ENCODE measurements at regions not wholly inside any gene's neighbourhood (a gene's known extent, or its start where the extent isn't known, plus 50 kb on each side); places are given as distances from the start of the nearest gene placed in this dataset.

GRCh38 chr21:41071258-41072171, 96.4 kb upstream of the BACE2 start:
- Mint-ChIP-seq H3K27me3 (ENCODE audit: low read depth, unreplicated experiment) (peaks cover 2% of the 10 kb centered on the region), H3K36me3 (ENCODE audit: low read depth, unreplicated experiment) (no peaks in the 10 kb centered on the region), H3K27ac (ENCODE audit: unreplicated experiment) (no peak overlapping the region), H3K4me3 (ENCODE audit: unreplicated experiment) (no peak overlapping the region), H3K4me1 (ENCODE audit: low read depth, unreplicated experiment) (peaks cover 2% of the 10 kb centered on the region), H3K9me3 (ENCODE audit: unreplicated experiment) (peaks cover 2% of the 10 kb centered on the region)
- Histone ChIP-seq H3K27ac (ENCODE audit: low read depth, low read length) (no peak overlapping the region), H3K79me2 (ENCODE audit: insufficient read depth, low read length) (no peaks in the 10 kb centered on the region), H3K4me3 (ENCODE audit: insufficient read depth, low read depth, low read length) (no peak overlapping the region), H3K4me2 (ENCODE audit: low read length) (no peak overlapping the region), H4K20me1 (ENCODE audit: insufficient read depth, low read length) (no peaks in the 10 kb centered on the region), H3K27me3 (ENCODE audit: insufficient read depth, low read length) (peaks cover 12% of the 10 kb centered on the region), H3K9me3 (ENCODE audit: insufficient read depth, low read depth, low read length) (no peaks in the 10 kb centered on the region), H3K4me1 (ENCODE audit: insufficient read depth, low read length) (no peaks in the 10 kb centered on the region), H2AFZ (ENCODE audit: low read depth, low read length) (no peak overlapping the region), H3K9ac (ENCODE audit: low read length) (no peak overlapping the region), H3K36me3 (ENCODE audit: insufficient read depth, low read length) (no peaks in the 10 kb centered on the region)
- DNase-seq (ENCODE audit: low read depth) (no peak), FAIRE-seq (no peak)
- TF ChIP-seq CTCF (IDR thresholded peaks at IDR 0.05; ENCODE audit: insufficient read depth, low read depth, low read length) (no peak), EZH2 (IDR thresholded peaks at IDR 0.05; ENCODE audit: insufficient read depth, low read length) (no peak)

GRCh38 chr21:41073558-41073957, 94.4 kb upstream of the BACE2 start:
- Histone ChIP-seq H3K27me3 (ENCODE audit: insufficient read depth, low read length) (no peaks in the 10 kb centered on the region), H3K9ac (ENCODE audit: low read length) (no peak overlapping the region), H3K4me2 (ENCODE audit: low read length) (no peak overlapping the region), H2AFZ (ENCODE audit: low read depth, low read length) (no peak overlapping the region), H3K4me1 (ENCODE audit: insufficient read depth, low read length) (no peaks in the 10 kb centered on the region), H3K27ac (ENCODE audit: low read depth, low read length) (no peak overlapping the region), H3K79me2 (ENCODE audit: insufficient read depth, low read length) (no peaks in the 10 kb centered on the region), H3K36me3 (ENCODE audit: insufficient read depth, low read length) (no peaks in the 10 kb centered on the region), H4K20me1 (ENCODE audit: insufficient read depth, low read length) (no peaks in the 10 kb centered on the region), H3K4me3 (ENCODE audit: insufficient read depth, low read depth, low read length) (no peak overlapping the region), H3K9me3 (ENCODE audit: insufficient read depth, low read depth, low read length) (no peaks in the 10 kb centered on the region)
- peaks cover 2% of the 10 kb centered on the region for H3K27me3 Mint-ChIP-seq (ENCODE audit: low read depth, unreplicated experiment)
- H3K4me3 Mint-ChIP-seq (ENCODE audit: unreplicated experiment): no peak overlapping the region
- TF ChIP-seq CTCF (IDR thresholded peaks at IDR 0.05; ENCODE audit: insufficient read depth, low read depth, low read length): no peak
- TF ChIP-seq EZH2 (IDR thresholded peaks at IDR 0.05; ENCODE audit: insufficient read depth, low read length): no peak
- peaks cover 4% of the 10 kb centered on the region for H3K9me3 Mint-ChIP-seq (ENCODE audit: unreplicated experiment)
- no peaks in the 10 kb centered on the region for H3K36me3 Mint-ChIP-seq (ENCODE audit: low read depth, unreplicated experiment)
- no peaks in the 10 kb centered on the region for H3K4me1 Mint-ChIP-seq (ENCODE audit: low read depth, unreplicated experiment)
- H3K27ac Mint-ChIP-seq (ENCODE audit: unreplicated experiment): no peak overlapping the region
- no peak for FAIRE-seq
- no peak for DNase-seq (ENCODE audit: low read depth)

All from astrocyte (in vitro differentiated cells and primary cell).